Neural progenitor cell (in vitro differentiated cells): ENCODE measurements at regions not wholly inside any gene's neighbourhood (a gene's known extent, or its start where the extent isn't known, plus 50 kb on each side); places are given as distances from the start of the nearest gene placed in this dataset.

Experiments
- CTCF ChIP-seq: fragments of 200-600 bp; sonication (generic); IDR thresholded peaks from 2 replicates; pipeline ENCODE4 v1.5.1; 2017; ENCODE audit warnings: antibody characterized with exemption, mild to moderate bottlenecking
- EZH2 ChIP-seq: fragments of 200-600 bp; sonication (generic); IDR thresholded peaks from 2 replicates; pipeline ENCODE4 v1.6.1; 2017; ENCODE audit warnings: antibody characterized with exemption, mild to moderate bottlenecking, moderate library complexity
- EZH2phosphoT487 ChIP-seq: fragments of 200-600 bp; sonication (generic); IDR thresholded peaks from 2 replicates; pipeline ENCODE4 v1.6.1; 2017; ENCODE audit warnings: antibody characterized with exemption

- TF ChIP-seq CTCF = no peak
- no peak for TF ChIP-seq EZH2
- TF ChIP-seq EZH2phosphoT487 = no peak
These were observed 174.3 kb upstream of the UBE3A start for GRCh38 chr15:25613134-25613533.
